GM12878 (cell line): ENCODE measurements at regions not wholly inside any gene's neighbourhood (a gene's known extent, or its start where the extent isn't known, plus 50 kb on each side); places are given as distances from the start of the nearest gene placed in this dataset.
A peak's percentile ranks its signal among the peaks of the same experiment; 100 is the strongest.

ENCODE experiments used
- EED ChIP-seq: sonication (generic); IDR thresholded peaks from 2 replicates; pipeline ENCODE4 v1.6.1; 2016; ENCODE audit warnings: antibody characterized with exemption, low read depth
- HDAC2 ChIP-seq: fragments of 200-600 bp; sonication (generic); IDR thresholded peaks from 2 replicates; pipeline ENCODE4 v1.6.1; 2017
- IKZF2 ChIP-seq, 2 experiments: fragments of 450-650 bp; IDR thresholded peaks; 2 replicates each; pipeline ENCODE4 v1.6.1; 2017; ENCODE audit warnings: mild to moderate bottlenecking in 2 of 2, moderate library complexity in 2 of 2
- MTA3 ChIP-seq: IDR thresholded peaks from 2 replicates; pipeline ENCODE4 v1.6.1; 2012; ENCODE audit warnings: low read length, inconsistent platforms, borderline replicate concordance
- NFYB ChIP-seq: IDR thresholded peaks from 2 replicates; pipeline ENCODE4 v1.6.1; 2011; ENCODE audit warnings: low read depth, mild to moderate bottlenecking, low read length, improper control_type of control experiment, moderate library complexity; ENCODE audit not compliant: insufficient read depth
- NR2F1 ChIP-seq: fragments of 450-650 bp; conservative IDR thresholded peaks from 2 replicates; pipeline ENCODE4 v1.6.1; 2017; ENCODE audit warnings: mild to moderate bottlenecking
- POLR2A ChIP-seq: IDR thresholded peaks from 2 replicates; pipeline ENCODE4 v1.6.1; 2011; ENCODE audit warnings: low read depth, mild to moderate bottlenecking, low read length
- SIX5 ChIP-seq: IDR thresholded peaks from 2 replicates; pipeline ENCODE4 v1.6.1; 2011; ENCODE audit warnings: mild to moderate bottlenecking, low read depth, low read length, moderate library complexity; ENCODE audit not compliant: severe bottlenecking
- SPI1 ChIP-seq: IDR thresholded peaks from 2 replicates; pipeline ENCODE4 v1.6.1; 2011; ENCODE audit warnings: low read depth, mild to moderate bottlenecking, low read length, moderate library complexity, borderline replicate concordance; ENCODE audit not compliant: insufficient read depth
- SUPT20H ChIP-seq: IDR thresholded peaks from 2 replicates; pipeline ENCODE4 v1.6.1; 2011; ENCODE audit warnings: low read depth, mild to moderate bottlenecking, low read length, moderate library complexity, borderline replicate concordance; ENCODE audit not compliant: control insufficient read depth
- TCF7 ChIP-seq: IDR thresholded peaks from 2 replicates; pipeline ENCODE4 v1.6.1; 2014; ENCODE audit warnings: antibody characterized with exemption, borderline replicate concordance
- ZBED1 ChIP-seq: IDR thresholded peaks from 2 replicates; pipeline ENCODE4 v1.6.1; 2016; ENCODE audit warnings: borderline replicate concordance
- ZNF24 ChIP-seq: fragments of 450-650 bp; IDR thresholded peaks from 2 replicates; pipeline ENCODE4 v1.6.1; 2017; ENCODE audit warnings: antibody characterized with exemption, mild to moderate bottlenecking
- TF ChIP-seq, protein P1 (sequence below): fragments of 450-650 bp; IDR thresholded peaks from 2 replicates; pipeline ENCODE4 v1.6.1; 2017; ENCODE audit warnings: mild to moderate bottlenecking, low read depth, inconsistent platforms; ENCODE audit not compliant: poor library complexity, severe bottlenecking
- TF ChIP-seq, protein P2 (sequence below): IDR thresholded peaks from 2 replicates; pipeline ENCODE4 v1.6.1; 2011; ENCODE audit warnings: mild to moderate bottlenecking, low read depth, low read length, moderate library complexity; ENCODE audit not compliant: insufficient replicate concordance
- TF ChIP-seq, protein P3 (sequence below): IDR thresholded peaks from 2 replicates; pipeline ENCODE4 v1.6.1; 2012; ENCODE audit warnings: low read depth, low read length, improper control_type of control experiment
- TF ChIP-seq, protein P4 (sequence below): IDR thresholded peaks from 2 replicates; pipeline ENCODE4 v1.6.1; 2011; ENCODE audit warnings: borderline replicate concordance, low read depth, mild to moderate bottlenecking, moderate library complexity, low read length; ENCODE audit not compliant: insufficient read depth, poor library complexity, severe bottlenecking
- TF ChIP-seq, protein P5 (sequence below): fragments of 450-650 bp; IDR thresholded peaks from 2 replicates; pipeline ENCODE4 v1.6.1; 2017; ENCODE audit warnings: borderline replicate concordance
- TF ChIP-seq, protein P6 (sequence below): IDR thresholded peaks from 2 replicates; pipeline ENCODE4 v1.6.1; 2012; ENCODE audit warnings: low read depth, low read length, improper control_type of control experiment
- TF ChIP-seq, protein P7 (sequence below): fragments of 450-650 bp; IDR thresholded peaks from 2 replicates; pipeline ENCODE4 v1.6.1; 2018; ENCODE audit warnings: mild to moderate bottlenecking, low read depth, moderate library complexity; ENCODE audit not compliant: partially characterized antibody

DNA sequence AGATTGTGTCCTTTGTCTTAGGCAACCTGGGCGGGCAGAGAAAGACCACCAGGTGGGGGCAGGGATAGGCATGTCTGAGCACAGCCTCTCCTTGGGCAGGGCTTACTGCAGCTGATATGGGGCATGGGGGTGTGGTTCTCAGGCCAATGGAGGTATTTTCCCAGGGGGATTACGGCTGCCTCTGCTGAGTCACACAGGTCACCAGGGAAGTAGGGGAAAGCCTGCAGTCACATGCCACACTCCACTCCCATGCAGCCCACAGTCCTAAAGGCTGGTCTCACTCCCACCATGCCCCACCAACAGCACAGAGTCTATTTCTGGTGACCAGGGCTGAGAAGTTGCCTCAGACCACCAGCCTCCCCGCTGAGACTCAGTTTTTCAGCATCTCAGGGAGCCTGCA, 466.4 kb downstream of the DIPK2A start (continued):
- TF ChIP-seq, protein P1, sequence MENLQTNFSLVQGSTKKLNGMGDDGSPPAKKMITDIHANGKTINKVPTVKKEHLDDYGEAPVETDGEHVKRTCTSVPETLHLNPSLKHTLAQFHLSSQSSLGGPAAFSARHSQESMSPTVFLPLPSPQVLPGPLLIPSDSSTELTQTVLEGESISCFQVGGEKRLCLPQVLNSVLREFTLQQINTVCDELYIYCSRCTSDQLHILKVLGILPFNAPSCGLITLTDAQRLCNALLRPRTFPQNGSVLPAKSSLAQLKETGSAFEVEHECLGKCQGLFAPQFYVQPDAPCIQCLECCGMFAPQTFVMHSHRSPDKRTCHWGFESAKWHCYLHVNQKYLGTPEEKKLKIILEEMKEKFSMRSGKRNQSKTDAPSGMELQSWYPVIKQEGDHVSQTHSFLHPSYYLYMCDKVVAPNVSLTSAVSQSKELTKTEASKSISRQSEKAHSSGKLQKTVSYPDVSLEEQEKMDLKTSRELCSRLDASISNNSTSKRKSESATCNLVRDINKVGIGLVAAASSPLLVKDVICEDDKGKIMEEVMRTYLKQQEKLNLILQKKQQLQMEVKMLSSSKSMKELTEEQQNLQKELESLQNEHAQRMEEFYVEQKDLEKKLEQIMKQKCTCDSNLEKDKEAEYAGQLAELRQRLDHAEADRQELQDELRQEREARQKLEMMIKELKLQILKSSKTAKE, result no peak
- TF ChIP-seq SPI1, result no peak
- TF ChIP-seq, protein P2, sequence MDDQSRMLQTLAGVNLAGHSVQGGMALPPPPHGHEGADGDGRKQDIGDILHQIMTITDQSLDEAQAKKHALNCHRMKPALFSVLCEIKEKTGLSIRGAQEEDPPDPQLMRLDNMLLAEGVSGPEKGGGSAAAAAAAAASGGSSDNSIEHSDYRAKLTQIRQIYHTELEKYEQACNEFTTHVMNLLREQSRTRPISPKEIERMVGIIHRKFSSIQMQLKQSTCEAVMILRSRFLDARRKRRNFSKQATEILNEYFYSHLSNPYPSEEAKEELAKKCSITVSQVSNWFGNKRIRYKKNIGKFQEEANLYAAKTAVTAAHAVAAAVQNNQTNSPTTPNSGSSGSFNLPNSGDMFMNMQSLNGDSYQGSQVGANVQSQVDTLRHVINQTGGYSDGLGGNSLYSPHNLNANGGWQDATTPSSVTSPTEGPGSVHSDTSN, result no peak
- no peak for TF ChIP-seq ZNF24
- TF ChIP-seq ZBED1, result no peak
- TF ChIP-seq, protein P3, sequence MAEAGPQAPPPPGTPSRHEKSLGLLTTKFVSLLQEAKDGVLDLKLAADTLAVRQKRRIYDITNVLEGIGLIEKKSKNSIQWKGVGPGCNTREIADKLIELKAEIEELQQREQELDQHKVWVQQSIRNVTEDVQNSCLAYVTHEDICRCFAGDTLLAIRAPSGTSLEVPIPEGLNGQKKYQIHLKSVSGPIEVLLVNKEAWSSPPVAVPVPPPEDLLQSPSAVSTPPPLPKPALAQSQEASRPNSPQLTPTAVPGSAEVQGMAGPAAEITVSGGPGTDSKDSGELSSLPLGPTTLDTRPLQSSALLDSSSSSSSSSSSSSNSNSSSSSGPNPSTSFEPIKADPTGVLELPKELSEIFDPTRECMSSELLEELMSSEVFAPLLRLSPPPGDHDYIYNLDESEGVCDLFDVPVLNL, result no peak
- peak; percentile 42; the same call in 1 of the 2 replicates for TF ChIP-seq NR2F1
- TF ChIP-seq EED, result no peak
- TF ChIP-seq, protein P4, sequence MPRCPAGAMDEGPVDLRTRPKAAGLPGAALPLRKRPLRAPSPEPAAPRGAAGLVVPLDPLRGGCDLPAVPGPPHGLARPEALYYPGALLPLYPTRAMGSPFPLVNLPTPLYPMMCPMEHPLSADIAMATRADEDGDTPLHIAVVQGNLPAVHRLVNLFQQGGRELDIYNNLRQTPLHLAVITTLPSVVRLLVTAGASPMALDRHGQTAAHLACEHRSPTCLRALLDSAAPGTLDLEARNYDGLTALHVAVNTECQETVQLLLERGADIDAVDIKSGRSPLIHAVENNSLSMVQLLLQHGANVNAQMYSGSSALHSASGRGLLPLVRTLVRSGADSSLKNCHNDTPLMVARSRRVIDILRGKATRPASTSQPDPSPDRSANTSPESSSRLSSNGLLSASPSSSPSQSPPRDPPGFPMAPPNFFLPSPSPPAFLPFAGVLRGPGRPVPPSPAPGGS, result peak; percentile 52
- no peak for TF ChIP-seq NFYB
- TF ChIP-seq POLR2A, result no peak
- no peak for TF ChIP-seq SUPT20H
- TF ChIP-seq SIX5, result no peak
- no peak for TF ChIP-seq MTA3
- TF ChIP-seq IKZF2 (IDR thresholded peaks at IDR 0.05), result 0 out of 4 replicates have a peak, but pooled peaks of 1 of the 2 experiments have one; percentile 20
- TF ChIP-seq, protein P5, sequence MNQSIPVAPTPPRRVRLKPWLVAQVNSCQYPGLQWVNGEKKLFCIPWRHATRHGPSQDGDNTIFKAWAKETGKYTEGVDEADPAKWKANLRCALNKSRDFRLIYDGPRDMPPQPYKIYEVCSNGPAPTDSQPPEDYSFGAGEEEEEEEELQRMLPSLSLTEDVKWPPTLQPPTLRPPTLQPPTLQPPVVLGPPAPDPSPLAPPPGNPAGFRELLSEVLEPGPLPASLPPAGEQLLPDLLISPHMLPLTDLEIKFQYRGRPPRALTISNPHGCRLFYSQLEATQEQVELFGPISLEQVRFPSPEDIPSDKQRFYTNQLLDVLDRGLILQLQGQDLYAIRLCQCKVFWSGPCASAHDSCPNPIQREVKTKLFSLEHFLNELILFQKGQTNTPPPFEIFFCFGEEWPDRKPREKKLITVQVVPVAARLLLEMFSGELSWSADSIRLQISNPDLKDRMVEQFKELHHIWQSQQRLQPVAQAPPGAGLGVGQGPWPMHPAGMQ, result no peak
- TF ChIP-seq, protein P6, sequence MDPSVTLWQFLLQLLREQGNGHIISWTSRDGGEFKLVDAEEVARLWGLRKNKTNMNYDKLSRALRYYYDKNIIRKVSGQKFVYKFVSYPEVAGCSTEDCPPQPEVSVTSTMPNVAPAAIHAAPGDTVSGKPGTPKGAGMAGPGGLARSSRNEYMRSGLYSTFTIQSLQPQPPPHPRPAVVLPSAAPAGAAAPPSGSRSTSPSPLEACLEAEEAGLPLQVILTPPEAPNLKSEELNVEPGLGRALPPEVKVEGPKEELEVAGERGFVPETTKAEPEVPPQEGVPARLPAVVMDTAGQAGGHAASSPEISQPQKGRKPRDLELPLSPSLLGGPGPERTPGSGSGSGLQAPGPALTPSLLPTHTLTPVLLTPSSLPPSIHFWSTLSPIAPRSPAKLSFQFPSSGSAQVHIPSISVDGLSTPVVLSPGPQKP, result no peak
- TF ChIP-seq HDAC2, result no peak
- TF ChIP-seq TCF7, result no peak
- TF ChIP-seq, protein P7, sequence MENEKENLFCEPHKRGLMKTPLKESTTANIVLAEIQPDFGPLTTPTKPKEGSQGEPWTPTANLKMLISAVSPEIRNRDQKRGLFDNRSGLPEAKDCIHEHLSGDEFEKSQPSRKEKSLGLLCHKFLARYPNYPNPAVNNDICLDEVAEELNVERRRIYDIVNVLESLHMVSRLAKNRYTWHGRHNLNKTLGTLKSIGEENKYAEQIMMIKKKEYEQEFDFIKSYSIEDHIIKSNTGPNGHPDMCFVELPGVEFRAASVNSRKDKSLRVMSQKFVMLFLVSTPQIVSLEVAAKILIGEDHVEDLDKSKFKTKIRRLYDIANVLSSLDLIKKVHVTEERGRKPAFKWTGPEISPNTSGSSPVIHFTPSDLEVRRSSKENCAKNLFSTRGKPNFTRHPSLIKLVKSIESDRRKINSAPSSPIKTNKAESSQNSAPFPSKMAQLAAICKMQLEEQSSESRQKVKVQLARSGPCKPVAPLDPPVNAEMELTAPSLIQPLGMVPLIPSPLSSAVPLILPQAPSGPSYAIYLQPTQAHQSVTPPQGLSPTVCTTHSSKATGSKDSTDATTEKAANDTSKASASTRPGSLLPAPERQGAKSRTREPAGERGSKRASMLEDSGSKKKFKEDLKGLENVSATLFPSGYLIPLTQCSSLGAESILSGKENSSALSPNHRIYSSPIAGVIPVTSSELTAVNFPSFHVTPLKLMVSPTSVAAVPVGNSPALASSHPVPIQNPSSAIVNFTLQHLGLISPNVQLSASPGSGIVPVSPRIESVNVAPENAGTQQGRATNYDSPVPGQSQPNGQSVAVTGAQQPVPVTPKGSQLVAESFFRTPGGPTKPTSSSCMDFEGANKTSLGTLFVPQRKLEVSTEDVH, result no peak
